ENCODE measurements at regions not wholly inside any gene's neighbourhood (a gene's known extent, or its start where the extent isn't known, plus 50 kb on each side); places are given as distances from the start of the nearest gene placed in this dataset.

- TF ChIP-seq, protein P1, sequence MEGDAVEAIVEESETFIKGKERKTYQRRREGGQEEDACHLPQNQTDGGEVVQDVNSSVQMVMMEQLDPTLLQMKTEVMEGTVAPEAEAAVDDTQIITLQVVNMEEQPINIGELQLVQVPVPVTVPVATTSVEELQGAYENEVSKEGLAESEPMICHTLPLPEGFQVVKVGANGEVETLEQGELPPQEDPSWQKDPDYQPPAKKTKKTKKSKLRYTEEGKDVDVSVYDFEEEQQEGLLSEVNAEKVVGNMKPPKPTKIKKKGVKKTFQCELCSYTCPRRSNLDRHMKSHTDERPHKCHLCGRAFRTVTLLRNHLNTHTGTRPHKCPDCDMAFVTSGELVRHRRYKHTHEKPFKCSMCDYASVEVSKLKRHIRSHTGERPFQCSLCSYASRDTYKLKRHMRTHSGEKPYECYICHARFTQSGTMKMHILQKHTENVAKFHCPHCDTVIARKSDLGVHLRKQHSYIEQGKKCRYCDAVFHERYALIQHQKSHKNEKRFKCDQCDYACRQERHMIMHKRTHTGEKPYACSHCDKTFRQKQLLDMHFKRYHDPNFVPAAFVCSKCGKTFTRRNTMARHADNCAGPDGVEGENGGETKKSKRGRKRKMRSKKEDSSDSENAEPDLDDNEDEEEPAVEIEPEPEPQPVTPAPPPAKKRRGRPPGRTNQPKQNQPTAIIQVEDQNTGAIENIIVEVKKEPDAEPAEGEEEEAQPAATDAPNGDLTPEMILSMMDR (IDR thresholded peaks at IDR 0.05), result no peak
- TF ChIP-seq POLR2A (IDR thresholded peaks at IDR 0.05), result no peak
Observed at GRCh38 chr3:67200618-67201017, 202.5 kb downstream of the KBTBD8 start.
